Ammon's horn (tissue), 1 donor: ENCODE measurements at regions not wholly inside any gene's neighbourhood (a gene's known extent, or its start where the extent isn't known, plus 50 kb on each side); places are given as distances from the start of the nearest gene placed in this dataset.

ENCODE experiments used
- DNase-seq: peaks from one replicate; pipeline ENCODE4 v3.0.0-alpha.2; 2016; ENCODE audit warnings: low spot score

- DNase-seq: no peak
These were observed 129.7 kb downstream of the TDRD15 start for GRCh38 chr2:21253311-21254027.

GRCh38 chr2:21254170-21254965 is 130.6 kb downstream of the TDRD15 start:
- peak; percentile 38 for DNase-seq

DNA sequence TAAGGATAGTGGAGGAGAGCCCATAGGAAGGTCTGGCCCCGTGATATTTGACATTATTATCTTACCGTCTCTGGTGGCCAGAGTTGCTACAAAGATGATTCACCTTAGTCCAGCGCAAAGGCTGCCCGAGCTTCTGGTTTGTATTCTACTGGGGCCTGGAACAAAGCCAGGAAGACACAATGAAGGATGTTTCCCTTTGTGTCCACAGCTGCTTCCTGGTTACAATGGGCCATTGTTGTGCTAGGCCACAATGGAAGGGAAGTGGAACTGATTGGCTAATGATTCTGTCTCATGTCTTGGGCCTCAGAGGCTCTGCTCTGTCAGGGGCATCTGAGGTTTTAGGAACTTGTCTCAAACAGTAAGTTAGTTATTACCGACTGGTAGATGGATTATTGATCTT is 132.2 kb downstream of the TDRD15 start:
- peak; percentile 98 for DNase-seq

DNA sequence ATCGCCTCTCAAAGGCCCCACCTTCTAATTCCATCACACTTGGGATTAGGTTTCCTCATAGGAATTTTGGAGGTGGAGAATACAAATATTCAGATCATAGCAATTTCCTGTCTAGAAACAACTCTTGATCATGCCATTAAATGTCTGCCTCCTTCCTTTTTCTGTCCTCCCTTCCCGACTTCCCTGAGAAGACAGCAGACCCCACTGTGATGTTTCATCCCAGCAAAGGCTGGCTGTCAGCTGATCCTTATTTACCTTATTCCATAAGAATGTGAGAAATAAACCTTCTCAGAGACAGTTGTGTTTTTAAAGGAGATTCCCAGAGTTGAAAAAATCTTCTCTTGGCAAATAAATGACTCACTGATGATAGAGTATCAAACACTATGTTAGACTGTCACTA is 133.9 kb downstream of the TDRD15 start:
- no peak for DNase-seq

DNA sequence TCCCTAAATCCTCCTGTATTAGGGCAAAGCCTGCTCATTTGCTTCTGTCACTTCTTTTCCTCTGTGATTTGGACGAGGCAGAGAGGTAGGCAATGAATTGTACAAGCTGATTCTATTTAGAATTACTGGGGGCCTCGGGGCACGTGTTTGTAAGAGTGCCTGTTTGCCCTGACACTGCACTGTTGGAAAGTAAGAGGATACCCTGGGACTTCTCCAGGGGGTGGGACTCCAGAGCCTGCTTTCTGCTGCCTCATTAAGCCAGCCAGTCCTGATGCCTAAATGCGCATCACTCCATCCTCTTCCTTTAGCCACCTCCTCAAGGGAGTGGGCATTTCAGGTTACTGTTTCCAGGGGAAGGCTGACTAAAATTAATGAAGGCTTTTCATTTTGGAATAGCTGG is 134.3 kb downstream of the TDRD15 start:
- DNase-seq: no peak

DNA sequence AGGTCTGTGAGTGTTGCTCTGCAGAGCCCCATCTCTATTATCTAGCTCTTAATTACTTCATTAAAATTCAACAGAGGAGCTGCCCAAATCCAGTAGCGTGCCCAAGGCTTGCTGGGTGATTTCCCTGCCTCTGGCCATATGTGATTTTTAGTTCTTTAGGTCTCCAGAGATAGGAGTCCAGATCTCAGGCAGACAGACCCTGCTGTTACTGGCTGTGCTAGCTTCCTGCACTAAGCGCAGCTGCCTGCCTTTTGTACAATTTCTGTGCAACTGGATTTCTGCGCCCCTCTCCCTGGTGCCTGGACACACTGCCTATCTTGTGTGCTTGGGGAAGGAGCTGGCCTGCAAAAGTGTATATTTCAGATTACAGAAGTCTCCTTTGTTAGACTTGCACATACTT is 136.5 kb downstream of the TDRD15 start:
- DNase-seq: no peak

GRCh38 chr2:21261591-21261990 is 137.8 kb downstream of the TDRD15 start:
- no peak for DNase-seq

GRCh38 chr2:21262426-21262940 is 138.7 kb downstream of the TDRD15 start:
- no peak for DNase-seq

GRCh38 chr2:21263622-21264021 is 139.9 kb downstream of the TDRD15 start:
- peak; percentile 96 for DNase-seq

DNA sequence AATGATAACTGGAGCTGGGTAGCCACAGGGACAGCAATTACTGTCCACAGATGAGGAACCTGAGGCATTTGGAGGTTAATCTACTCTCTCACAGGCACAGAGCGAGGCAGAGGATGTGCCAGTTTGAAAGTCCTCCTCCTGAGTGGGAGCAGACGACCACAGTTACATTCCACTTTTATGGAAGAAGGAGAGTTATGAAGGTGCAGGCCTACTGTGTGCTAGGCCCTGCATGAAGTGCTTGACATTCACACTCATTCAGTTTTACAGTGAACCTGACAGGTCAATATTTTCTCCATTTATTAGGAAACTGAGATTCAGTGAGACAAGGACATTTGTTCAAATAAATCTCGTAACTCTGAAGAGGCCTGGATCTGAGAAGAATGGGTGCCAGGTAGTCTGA is 142.0 kb downstream of the TDRD15 start:
- no peak for DNase-seq

DNA sequence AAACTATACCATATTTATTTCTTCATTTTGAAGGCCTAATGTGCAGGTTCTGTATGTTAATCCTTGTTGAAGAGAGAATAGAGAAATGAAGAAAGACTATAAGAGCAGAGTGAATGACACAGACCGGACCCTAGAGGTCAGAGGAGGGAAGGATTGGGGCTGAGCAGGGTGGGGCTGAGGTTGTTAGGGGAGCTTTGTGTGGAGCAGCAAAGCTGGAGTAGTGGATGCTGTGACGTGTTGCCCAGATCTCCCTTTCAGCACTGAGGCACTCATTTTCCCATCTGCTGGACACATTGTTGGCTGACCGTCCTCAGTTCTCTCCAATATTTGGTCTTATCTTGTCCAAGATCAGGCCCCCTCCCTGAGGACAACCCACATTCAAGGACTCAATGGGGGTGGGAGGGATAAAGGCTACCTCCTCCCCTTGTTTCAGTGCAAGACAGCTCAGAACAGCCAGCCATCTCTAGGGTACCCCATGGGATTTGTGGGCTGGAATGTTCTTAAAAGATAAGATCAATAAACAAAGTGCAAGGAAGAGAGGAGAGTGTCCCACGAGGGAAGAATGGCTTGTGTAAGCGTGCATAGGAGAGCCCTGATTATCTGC is 143.6 kb downstream of the TDRD15 start:
- DNase-seq: no peak

GRCh38 chr2:21268197-21268877 is 144.6 kb downstream of the TDRD15 start:
- DNase-seq: no peak

DNA sequence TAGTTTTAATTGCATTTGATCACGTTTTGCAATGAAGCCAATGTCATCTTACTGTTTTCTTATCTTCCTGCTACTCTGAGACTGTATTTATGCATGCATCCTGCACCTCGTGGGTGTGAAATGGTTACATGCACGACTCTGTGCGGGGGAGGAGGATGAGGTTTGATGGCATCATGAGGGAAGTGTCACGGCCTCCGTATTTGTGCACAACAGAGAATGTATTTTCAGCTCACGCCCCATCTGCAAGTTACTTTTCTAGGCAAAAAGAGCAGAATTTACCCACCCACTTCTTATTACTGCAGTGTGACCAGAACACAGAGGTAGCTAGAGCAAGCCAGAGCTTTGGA is 145.1 kb downstream of the TDRD15 start:
- peak; percentile 45 for DNase-seq

- no peak for DNase-seq
These were observed 145.6 kb downstream of the TDRD15 start for GRCh38 chr2:21269382-21269781.

DNA sequence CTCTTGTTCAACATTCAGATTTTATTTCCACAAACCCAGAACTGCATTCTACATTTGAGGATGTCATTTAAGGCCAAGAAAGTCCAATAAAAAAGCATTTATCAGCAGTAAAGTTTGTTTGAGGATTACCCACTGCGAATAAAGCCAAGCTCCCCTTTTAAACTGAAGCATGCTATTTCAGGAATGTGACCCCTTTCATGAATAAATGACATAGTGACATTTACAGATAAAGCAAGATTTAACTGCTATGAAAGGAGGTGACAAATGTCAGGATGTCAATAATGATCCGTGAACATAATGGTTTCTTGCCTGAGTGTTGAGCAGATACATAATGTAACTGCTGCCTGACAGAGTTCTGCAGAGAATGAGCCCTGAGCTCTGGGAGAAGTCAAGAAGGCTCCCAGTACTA is 146.3 kb downstream of the TDRD15 start:
- DNase-seq: no peak

GRCh38 chr2:21270708-21271122 is 146.9 kb downstream of the TDRD15 start:
- peak; percentile 75 for DNase-seq

DNA sequence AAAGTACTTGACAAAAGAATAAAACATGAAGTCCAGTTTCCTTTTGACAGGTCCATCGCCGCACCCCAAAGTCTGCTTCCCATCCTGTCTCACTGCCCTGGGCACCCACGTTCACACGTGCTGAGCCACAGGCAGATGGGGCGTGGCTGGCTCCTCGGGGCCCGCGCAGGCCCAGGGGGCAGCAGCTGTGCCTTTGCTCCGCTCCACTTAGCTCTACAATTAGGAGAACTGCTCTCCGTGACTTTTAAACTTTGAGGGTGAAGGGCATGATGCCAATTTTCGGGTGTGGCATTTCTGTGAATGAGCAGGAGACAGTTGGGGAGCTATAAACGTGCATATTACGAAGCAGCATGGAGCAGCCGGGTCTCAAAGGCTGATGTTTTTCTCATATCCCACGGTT is 152.4 kb downstream of the TDRD15 start:
- no peak for DNase-seq

DNA sequence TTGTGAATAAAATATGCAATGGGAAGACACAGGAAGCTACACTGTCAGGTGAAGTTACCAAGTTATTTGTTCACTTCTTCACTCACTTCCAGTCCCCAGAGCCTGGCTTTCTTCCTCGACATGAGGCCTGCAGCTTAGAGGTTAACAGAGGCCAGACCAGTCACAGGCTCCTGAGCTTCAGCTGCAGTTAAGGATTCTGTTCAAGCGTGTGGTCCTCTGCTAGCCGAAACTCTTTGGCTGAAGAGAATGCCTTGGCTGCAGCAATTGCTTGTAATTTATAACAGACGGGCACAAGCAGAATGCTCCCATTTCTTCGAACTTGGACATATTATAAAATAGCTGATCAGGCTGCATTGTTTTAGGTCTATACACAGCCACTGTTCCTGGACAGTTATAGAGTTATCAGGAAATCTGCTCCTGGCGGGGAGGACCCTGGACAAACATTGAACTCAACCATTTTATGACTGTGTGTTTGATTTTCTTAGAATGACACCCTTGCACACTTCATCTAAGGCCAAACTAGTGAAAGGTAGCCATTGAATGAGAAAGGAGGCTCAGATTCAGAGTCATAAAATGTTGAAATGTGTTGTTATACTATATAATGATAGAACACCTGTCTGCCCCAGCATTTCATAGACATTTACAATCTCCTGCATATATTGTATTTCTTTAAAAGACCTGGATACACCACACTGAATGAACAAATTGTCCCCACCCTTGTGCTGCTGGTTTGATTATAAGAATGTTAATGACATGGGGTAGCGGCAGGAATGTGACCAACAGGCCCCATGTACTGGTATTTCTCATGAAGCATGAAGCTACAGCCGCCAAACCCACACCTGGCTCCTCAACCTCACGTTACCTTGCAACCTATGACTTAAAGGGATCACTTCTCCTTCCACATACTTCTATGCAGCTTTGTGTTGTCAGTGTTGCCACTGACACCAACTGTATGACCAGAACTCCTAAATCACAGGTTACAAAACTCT is 153.6 kb downstream of the TDRD15 start:
- no peak for DNase-seq

DNA sequence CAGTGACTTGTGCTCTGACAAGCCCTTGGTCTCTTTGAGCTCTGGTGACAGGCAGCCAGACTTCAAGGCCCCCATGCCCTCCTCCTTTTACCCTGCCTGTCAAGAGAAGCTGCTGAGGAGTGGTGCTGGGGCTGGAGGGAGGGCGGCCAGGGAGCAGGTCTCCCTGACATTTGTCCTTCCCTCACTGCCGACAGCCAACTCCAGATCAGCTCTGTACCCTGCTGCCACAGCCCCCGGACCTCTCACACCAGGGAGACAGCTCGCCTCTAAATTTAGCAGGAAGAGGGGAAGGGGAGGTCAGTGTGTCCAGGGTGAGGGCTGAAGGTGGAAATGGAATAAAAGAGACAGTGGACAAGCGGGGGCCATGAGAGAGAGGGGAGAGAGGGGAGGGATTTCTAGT is 155.8 kb downstream of the TDRD15 start:
- no peak for DNase-seq

DNA sequence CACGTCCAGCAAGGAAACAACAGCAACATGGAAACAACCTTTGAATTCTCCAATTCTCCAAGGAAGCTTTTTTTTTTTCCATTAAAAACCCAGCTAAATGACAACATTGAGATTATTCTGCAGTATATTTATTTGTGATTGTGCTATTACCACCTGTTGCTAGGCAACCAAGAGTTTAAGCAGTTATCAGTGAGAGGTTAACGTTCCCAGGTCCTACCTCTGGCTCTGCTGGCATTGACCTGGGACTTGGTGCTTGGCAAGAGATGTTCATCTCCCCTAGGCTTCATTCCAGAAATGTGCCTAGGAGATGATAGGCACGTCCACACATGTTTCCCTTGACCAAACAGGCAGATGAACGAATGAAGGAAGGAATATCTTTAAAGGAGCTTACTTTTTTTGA is 157.0 kb downstream of the TDRD15 start:
- no peak for DNase-seq

- DNase-seq: no peak
These were observed 157.6 kb downstream of the TDRD15 start for GRCh38 chr2:21281384-21281783.
